Parathyroid adenoma (tissue), 2 donors: ENCODE measurements at regions not wholly inside any gene's neighbourhood (a gene's known extent, or its start where the extent isn't known, plus 50 kb on each side); places are given as distances from the start of the nearest gene placed in this dataset.

Source experiments
- H2AFZ ChIP-seq: fragments of 300-600 bp; sonication (generic); one replicate; pipeline ENCODE4 v1.7.0; 2017; ENCODE audit warnings: antibody characterized with exemption, mild to moderate bottlenecking
- H3K27ac ChIP-seq: fragments of 300-600 bp; sonication (generic); one replicate; pipeline ENCODE4 v1.7.0; 2017
- H3K27me3 ChIP-seq: fragments of 300-600 bp; sonication (generic); one replicate; pipeline ENCODE4 v1.7.0; 2017; ENCODE audit warnings: low read length; ENCODE audit not compliant: control insufficient read depth, insufficient read depth
- H3K36me3 ChIP-seq: fragments of 300-600 bp; sonication (generic); one replicate; pipeline ENCODE4 v1.7.0; 2017; ENCODE audit warnings: low read length; ENCODE audit not compliant: control insufficient read depth, insufficient read depth
- H3K4me1 ChIP-seq: fragments of 300-600 bp; sonication (generic); one replicate; pipeline ENCODE4 v1.7.0; 2017; ENCODE audit warnings: control low read depth
- H3K4me2 ChIP-seq: fragments of 300-600 bp; sonication (generic); one replicate; pipeline ENCODE4 v1.7.0; 2017; ENCODE audit warnings: low read length
- H3K4me3 ChIP-seq: fragments of 300-600 bp; sonication (generic); one replicate; pipeline ENCODE4 v1.7.0; 2017; ENCODE audit warnings: low read depth, low read length
- H3K79me2 ChIP-seq: fragments of 300-600 bp; sonication (generic); one replicate; pipeline ENCODE4 v1.7.0; 2017; ENCODE audit warnings: control low read depth
- H3K9ac ChIP-seq: fragments of 300-600 bp; sonication (generic); one replicate; pipeline ENCODE4 v1.7.0; 2017; ENCODE audit warnings: mild to moderate bottlenecking
- H3K9me3 ChIP-seq: fragments of 300-600 bp; sonication (generic); one replicate; pipeline ENCODE4 v1.7.0; 2017; ENCODE audit warnings: low read length; ENCODE audit not compliant: control insufficient read depth
- TF ChIP-seq, protein P1 (sequence below): fragments of 300-600 bp; sonication (generic); IDR thresholded peaks from one replicate; pipeline ENCODE4 v1.7.0; 2017; ENCODE audit warnings: antibody characterized with exemption, mild to moderate bottlenecking
- donor health status: primary hyperparathyroidism.

DNA sequence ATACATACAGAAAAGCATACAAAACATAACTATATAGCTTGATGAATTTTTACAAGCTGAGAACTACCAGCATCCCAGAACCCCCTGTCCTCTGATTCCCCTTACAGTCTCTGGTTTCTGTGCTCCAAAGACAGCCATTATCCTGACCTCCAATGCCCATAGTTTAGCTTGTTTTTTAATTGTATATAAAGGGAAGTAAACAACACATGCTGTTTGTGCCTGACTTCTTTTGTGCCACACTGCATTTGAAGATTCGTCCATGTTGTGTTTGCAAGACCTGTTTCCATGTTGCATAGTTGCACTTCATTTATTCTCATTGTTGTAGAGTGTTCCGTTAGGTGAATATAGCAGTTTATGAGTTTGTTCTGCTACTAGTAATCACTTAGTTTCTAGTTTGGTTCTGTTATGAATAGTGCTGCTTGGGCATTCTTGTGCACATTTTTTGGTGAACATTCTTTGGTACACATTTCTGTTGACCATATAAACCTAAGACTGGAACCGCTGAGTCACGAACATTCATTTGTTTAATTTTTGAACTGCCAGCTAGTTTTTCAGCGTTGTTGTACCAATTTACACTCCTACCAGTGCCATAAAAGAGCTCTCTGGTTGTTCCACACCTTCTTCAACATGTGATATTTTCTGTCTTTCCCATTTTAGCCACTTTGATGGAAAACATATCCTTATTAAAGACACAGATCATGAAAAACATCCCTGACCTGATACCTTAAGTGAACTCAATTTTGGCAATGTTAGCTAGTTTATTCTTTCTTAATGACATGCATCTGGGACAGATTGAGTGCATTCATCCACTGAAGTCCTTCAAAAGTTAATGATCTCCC lies 78.1 kb upstream of the ANXA1 start:
- H3K9me3 ChIP-seq, result no peaks in the 10 kb centered on the region
- no peak overlapping the region for H3K4me2 ChIP-seq
- H3K36me3 ChIP-seq, result no peaks in the 10 kb centered on the region
- no peak overlapping the region for H3K9ac ChIP-seq
- no peak overlapping the region for H2AFZ ChIP-seq
- H3K27ac ChIP-seq, result no peak overlapping the region
- no peaks in the 10 kb centered on the region for H3K79me2 ChIP-seq
- no peaks in the 10 kb centered on the region for H3K27me3 ChIP-seq
- H3K4me3 ChIP-seq, result no peak overlapping the region
- no peaks in the 10 kb centered on the region for H3K4me1 ChIP-seq
- TF ChIP-seq, protein P1, sequence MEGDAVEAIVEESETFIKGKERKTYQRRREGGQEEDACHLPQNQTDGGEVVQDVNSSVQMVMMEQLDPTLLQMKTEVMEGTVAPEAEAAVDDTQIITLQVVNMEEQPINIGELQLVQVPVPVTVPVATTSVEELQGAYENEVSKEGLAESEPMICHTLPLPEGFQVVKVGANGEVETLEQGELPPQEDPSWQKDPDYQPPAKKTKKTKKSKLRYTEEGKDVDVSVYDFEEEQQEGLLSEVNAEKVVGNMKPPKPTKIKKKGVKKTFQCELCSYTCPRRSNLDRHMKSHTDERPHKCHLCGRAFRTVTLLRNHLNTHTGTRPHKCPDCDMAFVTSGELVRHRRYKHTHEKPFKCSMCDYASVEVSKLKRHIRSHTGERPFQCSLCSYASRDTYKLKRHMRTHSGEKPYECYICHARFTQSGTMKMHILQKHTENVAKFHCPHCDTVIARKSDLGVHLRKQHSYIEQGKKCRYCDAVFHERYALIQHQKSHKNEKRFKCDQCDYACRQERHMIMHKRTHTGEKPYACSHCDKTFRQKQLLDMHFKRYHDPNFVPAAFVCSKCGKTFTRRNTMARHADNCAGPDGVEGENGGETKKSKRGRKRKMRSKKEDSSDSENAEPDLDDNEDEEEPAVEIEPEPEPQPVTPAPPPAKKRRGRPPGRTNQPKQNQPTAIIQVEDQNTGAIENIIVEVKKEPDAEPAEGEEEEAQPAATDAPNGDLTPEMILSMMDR, result no peak

DNA sequence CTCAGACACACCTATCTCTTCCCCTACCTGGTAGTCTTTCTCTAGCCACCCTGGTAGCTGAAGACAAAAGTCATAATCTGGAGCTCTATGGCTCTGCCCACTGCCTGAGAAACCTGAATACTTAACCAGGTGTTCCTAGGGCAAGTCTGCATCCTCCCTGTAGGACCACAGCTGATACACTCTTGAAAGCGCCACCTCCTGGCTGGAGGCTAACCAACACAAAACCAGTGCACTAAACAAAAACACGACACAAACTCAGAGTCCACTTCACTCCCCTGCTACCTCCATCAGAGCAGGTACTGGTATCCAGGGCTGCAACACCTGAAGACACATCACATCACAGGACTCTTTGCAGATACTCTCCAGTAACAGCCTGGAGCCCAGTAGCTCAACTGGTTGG lies 84.6 kb upstream of the ANXA1 start:
- Histone ChIP-seq H3K79me2 (no peaks in the 10 kb centered on the region), H3K9me3 (no peaks in the 10 kb centered on the region), H3K9ac (no peak overlapping the region), H3K27ac (no peak overlapping the region), H3K4me2 (no peak overlapping the region), H3K36me3 (no peaks in the 10 kb centered on the region), H3K27me3 (no peaks in the 10 kb centered on the region), H3K4me1 (no peaks in the 10 kb centered on the region), H3K4me3 (no peak overlapping the region), H2AFZ (no peak overlapping the region)
- TF ChIP-seq, protein P1, result no peak

DNA sequence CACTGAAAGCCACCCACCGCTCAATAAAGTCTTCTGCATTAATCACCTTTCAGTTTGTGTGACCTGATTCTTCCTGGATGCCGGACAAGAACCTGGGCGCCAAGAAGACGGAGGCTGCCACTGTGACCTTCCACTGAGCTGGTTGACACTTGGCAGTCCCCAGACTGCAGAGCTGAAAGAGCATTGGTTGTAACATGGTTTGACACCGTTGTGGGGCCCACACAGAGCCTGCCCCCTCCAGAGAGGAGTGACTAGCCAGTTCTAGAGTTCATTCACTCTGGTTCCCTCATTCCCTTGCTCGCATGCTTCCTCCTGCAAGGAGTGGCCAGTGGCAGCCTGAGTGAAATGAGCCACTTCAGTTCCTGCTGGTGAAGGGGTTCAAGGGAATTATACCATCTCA lies 86.2 kb upstream of the ANXA1 start:
- TF ChIP-seq, protein P1, result no peak
- Histone ChIP-seq H3K9me3 (no peaks in the 10 kb centered on the region), H3K9ac (no peak overlapping the region), H2AFZ (no peak overlapping the region), H3K79me2 (no peaks in the 10 kb centered on the region), H3K36me3 (no peaks in the 10 kb centered on the region), H3K4me1 (no peaks in the 10 kb centered on the region), H3K4me2 (no peak overlapping the region), H3K27ac (no peak overlapping the region), H3K4me3 (no peak overlapping the region), H3K27me3 (no peaks in the 10 kb centered on the region)

DNA sequence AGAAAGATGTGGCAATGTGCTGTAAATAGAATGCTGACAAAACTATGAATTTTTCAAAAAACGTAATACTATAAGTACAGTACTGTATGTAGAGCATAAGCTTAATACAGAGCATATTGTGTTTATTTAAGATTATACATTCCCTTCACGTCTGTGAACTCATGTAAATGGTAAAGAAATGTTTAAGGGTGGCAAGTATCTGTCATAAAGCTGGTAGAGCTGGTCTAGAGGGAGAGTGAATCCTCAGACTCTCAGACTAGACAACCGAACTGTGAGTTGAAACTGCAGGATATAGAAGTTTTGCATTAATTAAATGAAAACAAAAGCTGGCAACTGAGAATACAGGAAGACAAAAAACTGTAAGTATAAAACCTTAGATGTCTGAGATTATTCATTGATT lies 87.3 kb upstream of the ANXA1 start:
- Histone ChIP-seq H3K79me2 (no peaks in the 10 kb centered on the region), H3K27ac (no peak overlapping the region), H2AFZ (no peak overlapping the region), H3K27me3 (no peaks in the 10 kb centered on the region), H3K9ac (no peak overlapping the region), H3K4me1 (no peaks in the 10 kb centered on the region), H3K4me2 (no peak overlapping the region), H3K4me3 (no peak overlapping the region), H3K36me3 (no peaks in the 10 kb centered on the region), H3K9me3 (no peaks in the 10 kb centered on the region)
- TF ChIP-seq, protein P1, result no peak

DNA sequence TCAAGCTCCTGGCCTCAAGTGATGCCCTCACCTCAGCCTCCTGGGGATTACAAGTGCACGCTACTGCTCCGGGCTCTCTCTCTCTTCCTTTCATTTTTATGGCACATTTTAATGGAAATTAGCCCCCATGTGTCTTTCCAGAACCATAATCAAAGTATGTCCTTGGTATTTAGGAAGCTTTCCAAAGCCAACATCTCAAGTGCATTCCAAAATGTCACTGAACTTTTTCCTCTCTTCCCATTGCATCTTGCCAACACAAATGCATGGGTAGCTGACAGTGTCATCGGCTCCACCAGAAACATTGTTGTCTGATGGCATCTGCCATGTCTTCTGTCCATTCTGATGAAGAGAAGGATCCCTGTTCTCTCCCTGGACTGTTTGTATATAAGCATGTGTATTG lies 90.5 kb upstream of the ANXA1 start:
- Histone ChIP-seq H3K9ac (no peak overlapping the region), H3K79me2 (no peaks in the 10 kb centered on the region), H3K27me3 (no peaks in the 10 kb centered on the region), H2AFZ (no peak overlapping the region), H3K27ac (no peak overlapping the region), H3K36me3 (no peaks in the 10 kb centered on the region), H3K4me1 (no peaks in the 10 kb centered on the region), H3K4me3 (no peak overlapping the region), H3K4me2 (no peak overlapping the region), H3K9me3 (no peaks in the 10 kb centered on the region)
- TF ChIP-seq, protein P1, result no peak
